ENCODE measurements at regions not wholly inside any gene's neighbourhood (a gene's known extent, or its start where the extent isn't known, plus 50 kb on each side); places are given as distances from the start of the nearest gene placed in this dataset.

DNA sequence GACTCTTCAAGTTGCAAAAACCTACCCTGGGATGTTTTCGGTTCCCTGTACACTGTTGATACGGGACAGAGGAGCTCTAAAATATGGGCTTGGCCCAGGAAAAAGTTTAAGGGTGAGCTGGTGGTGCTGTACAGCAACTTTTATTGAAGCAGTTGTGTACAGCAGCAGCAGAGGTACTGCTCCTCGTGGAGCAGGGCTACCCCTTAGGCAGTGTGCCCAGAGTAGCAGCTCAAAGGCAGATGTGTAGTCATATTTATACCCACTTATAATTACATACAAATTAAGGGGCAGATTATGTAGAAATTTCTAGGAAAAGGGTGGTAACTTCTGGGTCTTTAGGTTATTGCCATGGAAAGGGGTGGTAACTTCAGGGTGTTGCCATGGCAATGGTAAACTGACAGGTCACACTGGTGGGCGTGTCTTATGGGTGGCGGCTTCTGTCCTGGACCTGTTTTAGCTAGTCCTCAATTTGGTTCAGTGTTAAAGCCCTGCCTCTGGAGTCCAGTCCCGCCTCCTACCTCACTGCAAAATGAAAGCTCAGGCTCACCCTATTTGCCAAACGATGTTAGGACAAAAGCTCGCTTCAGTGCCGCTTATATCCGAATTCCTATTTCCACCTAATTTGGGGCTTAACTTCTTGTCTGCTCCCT is 203.2 kb downstream of the ETAA1 start:
- Histone ChIP-seq H3K4me1 (ENCODE audit: control insufficient read depth in 1 of 2, insufficient read depth in 2 of 2, low read length in 2 of 2) (no peaks in the 10 kb centered on the region), H3K27ac (ENCODE audit: low read depth, low read length) (no peak overlapping the region), H3K9me2 (ENCODE audit: insufficient read depth) (no peaks in the 10 kb centered on the region), H3K79me2 (ENCODE audit: insufficient read depth, low read length) (no peaks in the 10 kb centered on the region), H3K4me2 (ENCODE audit: low read length) (no peak overlapping the region), H3K4me3 (replicated peaks in 1 of 2; ENCODE audit: low read depth in 1 of 2, low read length in 2 of 2) (no peak overlapping the region), H3K36me3 (ENCODE audit: control insufficient read depth in 1 of 2, insufficient read depth in 2 of 2, low read length in 2 of 2) (no peaks in the 10 kb centered on the region), H3K9ac (ENCODE audit: low read length) (no peak overlapping the region), H2AFZ (ENCODE audit: low read depth, low read length, poor library complexity, severe bottlenecking) (no peak overlapping the region), H3K9me3 (ENCODE audit: control insufficient read depth in 1 of 2, insufficient read depth in 1 of 2, low read depth in 1 of 2, low read length in 2 of 2) (no peaks in the 10 kb centered on the region), H4K20me1 (ENCODE audit: insufficient read depth) (no peaks in the 10 kb centered on the region), H3K27me3 (ENCODE audit: insufficient read depth, low read length) (no peaks in the 10 kb centered on the region; the same call in 1 of the 2 replicates)
- TF ChIP-seq EZH2phosphoT487 (IDR thresholded peaks at IDR 0.05; ENCODE audit: borderline replicate concordance) (no peak), POLR2A (IDR thresholded peaks at IDR 0.05; ENCODE audit: borderline replicate concordance, extremely low read depth, insufficient read depth, insufficient read length) (no peak)
- TF ChIP-seq, protein P1, sequence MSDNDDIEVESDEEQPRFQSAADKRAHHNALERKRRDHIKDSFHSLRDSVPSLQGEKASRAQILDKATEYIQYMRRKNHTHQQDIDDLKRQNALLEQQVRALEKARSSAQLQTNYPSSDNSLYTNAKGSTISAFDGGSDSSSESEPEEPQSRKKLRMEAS (IDR thresholded peaks at IDR 0.05) = no peak
- TF ChIP-seq, protein P2, sequence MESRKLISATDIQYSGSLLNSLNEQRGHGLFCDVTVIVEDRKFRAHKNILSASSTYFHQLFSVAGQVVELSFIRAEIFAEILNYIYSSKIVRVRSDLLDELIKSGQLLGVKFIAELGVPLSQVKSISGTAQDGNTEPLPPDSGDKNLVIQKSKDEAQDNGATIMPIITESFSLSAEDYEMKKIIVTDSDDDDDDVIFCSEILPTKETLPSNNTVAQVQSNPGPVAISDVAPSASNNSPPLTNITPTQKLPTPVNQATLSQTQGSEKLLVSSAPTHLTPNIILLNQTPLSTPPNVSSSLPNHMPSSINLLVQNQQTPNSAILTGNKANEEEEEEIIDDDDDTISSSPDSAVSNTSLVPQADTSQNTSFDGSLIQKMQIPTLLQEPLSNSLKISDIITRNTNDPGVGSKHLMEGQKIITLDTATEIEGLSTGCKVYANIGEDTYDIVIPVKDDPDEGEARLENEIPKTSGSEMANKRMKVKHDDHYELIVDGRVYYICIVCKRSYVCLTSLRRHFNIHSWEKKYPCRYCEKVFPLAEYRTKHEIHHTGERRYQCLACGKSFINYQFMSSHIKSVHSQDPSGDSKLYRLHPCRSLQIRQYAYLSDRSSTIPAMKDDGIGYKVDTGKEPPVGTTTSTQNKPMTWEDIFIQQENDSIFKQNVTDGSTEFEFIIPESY (IDR thresholded peaks at IDR 0.05; ENCODE audit: extremely low read depth, insufficient replicate concordance, low read length) = no peak
- BruUV-seq (replicated peaks) = no TSS peak
- RAD21 ChIA-PET (ENCODE audit: low non-redundant PET in 1 of 2, low total read pairs in 2 of 2, uncharacterized antibody in 2 of 2, unreplicated experiment in 2 of 2) = no interaction called here
- CTCF ChIA-PET = no interaction called here
- ATAC-seq (peak; percentile 72), DNase-seq (ENCODE audit: low read depth, low spot score) (no peak)
- intact Hi-C loops (cut with micrococcal nuclease) = no loop called here
- POLR2A ChIA-PET = no interaction called here

DNA sequence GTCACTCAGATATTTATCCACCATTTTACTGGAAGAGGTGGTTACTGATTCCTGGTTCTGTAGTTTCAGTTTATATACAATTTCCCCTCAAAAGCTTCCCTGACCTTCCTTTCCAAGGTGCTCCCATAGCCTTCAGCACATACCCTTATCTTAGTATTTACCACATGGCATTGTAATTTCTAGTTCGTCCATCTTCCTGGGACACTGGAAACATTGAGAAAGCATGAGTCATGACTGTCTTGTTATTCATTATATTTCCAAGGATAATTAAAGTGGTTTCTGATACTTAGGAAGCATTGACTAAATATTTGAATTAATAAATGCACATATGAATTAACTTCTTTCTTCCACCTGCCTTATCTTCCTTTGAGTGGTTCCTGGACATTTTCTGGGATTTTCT is 203.8 kb downstream of the ETAA1 start:
- intact Hi-C loops (cut with micrococcal nuclease) = no loop called here
- Histone ChIP-seq H3K27ac (ENCODE audit: low read depth, low read length) (no peak overlapping the region), H2AFZ (ENCODE audit: low read depth, low read length, poor library complexity, severe bottlenecking) (no peak overlapping the region), H3K4me2 (ENCODE audit: low read length) (no peak overlapping the region), H3K79me2 (ENCODE audit: insufficient read depth, low read length) (no peaks in the 10 kb centered on the region), H3K36me3 (ENCODE audit: control insufficient read depth in 1 of 2, insufficient read depth in 2 of 2, low read length in 2 of 2) (no peaks in the 10 kb centered on the region), H3K9me3 (ENCODE audit: control insufficient read depth in 1 of 2, insufficient read depth in 1 of 2, low read depth in 1 of 2, low read length in 2 of 2) (no peaks in the 10 kb centered on the region), H3K4me3 (replicated peaks in 1 of 2; ENCODE audit: low read depth in 1 of 2, low read length in 2 of 2) (no peak overlapping the region), H3K9me2 (ENCODE audit: insufficient read depth) (no peaks in the 10 kb centered on the region), H4K20me1 (ENCODE audit: insufficient read depth) (no peaks in the 10 kb centered on the region), H3K4me1 (ENCODE audit: control insufficient read depth in 1 of 2, insufficient read depth in 2 of 2, low read length in 2 of 2) (no peaks in the 10 kb centered on the region), H3K27me3 (ENCODE audit: insufficient read depth, low read length) (no peaks in the 10 kb centered on the region; the same call in 1 of the 2 replicates), H3K9ac (ENCODE audit: low read length) (no peak overlapping the region)
- ChIA-PET POLR2A (no interaction called here), RAD21 (ENCODE audit: low non-redundant PET in 1 of 2, low total read pairs in 2 of 2, uncharacterized antibody in 2 of 2, unreplicated experiment in 2 of 2) (no interaction called here), CTCF (no interaction called here)
- DNase-seq (ENCODE audit: low read depth, low spot score) (no peak), ATAC-seq (no peak)
- BruUV-seq (replicated peaks) = no TSS peak
- TF ChIP-seq SP1 (IDR thresholded peaks at IDR 0.05; ENCODE audit: low read depth) = no peak
- no peak for TF ChIP-seq YY1 (IDR thresholded peaks at IDR 0.05; ENCODE audit: extremely low read depth, insufficient replicate concordance, low read depth, low read length)
- TF ChIP-seq EGR1 (IDR thresholded peaks at IDR 0.05; ENCODE audit: low read depth) = no peak
- no peak for TF ChIP-seq RAD21 (IDR thresholded peaks at IDR 0.05; ENCODE audit: low read depth)
- TF ChIP-seq POLR2AphosphoS5 (IDR thresholded peaks at IDR 0.05; ENCODE audit: low read depth, low read length) = no peak
- TF ChIP-seq, protein P3, sequence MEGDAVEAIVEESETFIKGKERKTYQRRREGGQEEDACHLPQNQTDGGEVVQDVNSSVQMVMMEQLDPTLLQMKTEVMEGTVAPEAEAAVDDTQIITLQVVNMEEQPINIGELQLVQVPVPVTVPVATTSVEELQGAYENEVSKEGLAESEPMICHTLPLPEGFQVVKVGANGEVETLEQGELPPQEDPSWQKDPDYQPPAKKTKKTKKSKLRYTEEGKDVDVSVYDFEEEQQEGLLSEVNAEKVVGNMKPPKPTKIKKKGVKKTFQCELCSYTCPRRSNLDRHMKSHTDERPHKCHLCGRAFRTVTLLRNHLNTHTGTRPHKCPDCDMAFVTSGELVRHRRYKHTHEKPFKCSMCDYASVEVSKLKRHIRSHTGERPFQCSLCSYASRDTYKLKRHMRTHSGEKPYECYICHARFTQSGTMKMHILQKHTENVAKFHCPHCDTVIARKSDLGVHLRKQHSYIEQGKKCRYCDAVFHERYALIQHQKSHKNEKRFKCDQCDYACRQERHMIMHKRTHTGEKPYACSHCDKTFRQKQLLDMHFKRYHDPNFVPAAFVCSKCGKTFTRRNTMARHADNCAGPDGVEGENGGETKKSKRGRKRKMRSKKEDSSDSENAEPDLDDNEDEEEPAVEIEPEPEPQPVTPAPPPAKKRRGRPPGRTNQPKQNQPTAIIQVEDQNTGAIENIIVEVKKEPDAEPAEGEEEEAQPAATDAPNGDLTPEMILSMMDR (IDR thresholded peaks at IDR 0.05 in 2 of 3, conservative IDR thresholded peaks at IDR 0.05 in 1 of 3; ENCODE audit: borderline replicate concordance in 1 of 3, insufficient read depth in 1 of 3, low read depth in 2 of 3, low read length in 2 of 3) = no peak
- TF ChIP-seq POLR2A (IDR thresholded peaks at IDR 0.05; ENCODE audit: borderline replicate concordance, extremely low read depth, insufficient read depth, insufficient read length) = no peak
- TF ChIP-seq, protein P4, sequence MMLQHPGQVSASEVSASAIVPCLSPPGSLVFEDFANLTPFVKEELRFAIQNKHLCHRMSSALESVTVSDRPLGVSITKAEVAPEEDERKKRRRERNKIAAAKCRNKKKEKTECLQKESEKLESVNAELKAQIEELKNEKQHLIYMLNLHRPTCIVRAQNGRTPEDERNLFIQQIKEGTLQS (IDR thresholded peaks at IDR 0.05) = no peak

Measured in HCT116 (cell line).